NOMO-1 (cell line): ENCODE measurements at regions not wholly inside any gene's neighbourhood (a gene's known extent, or its start where the extent isn't known, plus 50 kb on each side); places are given as distances from the start of the nearest gene placed in this dataset.
"Not testable (repeated sequence)": the region's sequence is repeated elsewhere in the genome, so short reads cannot be mapped to it uniquely, and the experiment has no call there.

Source experiments
- DNase-seq, 2 experiments: peaks; one replicate each; lab custom pipeline; 2025; ENCODE audit not compliant: unreplicated experiment in 2 of 2; lab: John Stamatoyannopoulos, UW

- no peak for DNase-seq
Observed at GRCh38 chr13:64531400-64531799, 2698.7 kb downstream of the PCDH9 start.

GRCh38 chr13:64529874-64530485 lies 2700.2 kb downstream of the PCDH9 start:
- DNase-seq: no peak

- no peak for DNase-seq
Observed at GRCh38 chr13:64528838-64529237, 2701.3 kb downstream of the PCDH9 start.

- DNase-seq: no peak
Observed at GRCh38 chr13:64527561-64527960, 2702.6 kb downstream of the PCDH9 start.

- DNase-seq: no peak
Observed at GRCh38 chr13:64525687-64526086, 2704.4 kb downstream of the PCDH9 start.

- DNase-seq: no peak
Observed at GRCh38 chr13:64510747-64511146, 2719.4 kb downstream of the PCDH9 start.

GRCh38 chr13:64506246-64506645 lies 2723.9 kb downstream of the PCDH9 start:
- no peak for DNase-seq

- DNase-seq: no peak
Observed at GRCh38 chr13:64505336-64505910, 2724.7 kb downstream of the PCDH9 start.

- DNase-seq: no peak
Observed at GRCh38 chr13:64488731-64489130, 2741.4 kb downstream of the PCDH9 start.

- DNase-seq: no peak
Observed at GRCh38 chr13:64482373-64482772, 2747.8 kb downstream of the PCDH9 start.

GRCh38 chr13:64480672-64481071 lies 2749.5 kb downstream of the PCDH9 start:
- DNase-seq: no peak

GRCh38 chr13:64480211-64480610 lies 2749.9 kb downstream of the PCDH9 start:
- no peak for DNase-seq

- no peak for DNase-seq
Observed at GRCh38 chr13:64477146-64477545, 2753.0 kb downstream of the PCDH9 start.

- not testable (repeated sequence) for DNase-seq
Observed at GRCh38 chr13:64476041-64476568, 2754.0 kb downstream of the PCDH9 start.

- peak in 1 of 2 experiments; percentile 19 for DNase-seq
Observed at GRCh38 chr13:64471916-64472315, 2758.2 kb downstream of the PCDH9 start.

GRCh38 chr13:64470751-64471150 lies 2759.4 kb downstream of the PCDH9 start:
- DNase-seq: no peak

GRCh38 chr13:64459778-64460177 lies 2770.4 kb downstream of the PCDH9 start:
- no peak for DNase-seq

- no peak for DNase-seq
Observed at GRCh38 chr13:64457976-64458375, 2772.2 kb downstream of the PCDH9 start.

- no peak for DNase-seq
Observed at GRCh38 chr13:64455124-64455523, 2775.0 kb downstream of the PCDH9 start.

GRCh38 chr13:64453831-64454230 lies 2776.3 kb downstream of the PCDH9 start:
- DNase-seq: no peak

GRCh38 chr13:64446372-64446771 lies 2783.8 kb downstream of the PCDH9 start:
- no peak for DNase-seq

GRCh38 chr13:64441740-64442139 lies 2788.4 kb downstream of the PCDH9 start:
- no peak for DNase-seq

- DNase-seq: no peak
Observed at GRCh38 chr13:64438084-64438483, 2792.1 kb downstream of the PCDH9 start.
